C4-2B (cell line): ENCODE measurements at regions not wholly inside any gene's neighbourhood (a gene's known extent, or its start where the extent isn't known, plus 50 kb on each side); places are given as distances from the start of the nearest gene placed in this dataset.

Experiments
- CTCF ChIP-seq: fragments of 450-650 bp; conservative IDR thresholded peaks from 2 replicates; pipeline ENCODE4 v1.5.1; 2017; ENCODE audit warnings: mild to moderate bottlenecking
- ZFX ChIP-seq: fragments of 450-650 bp; IDR thresholded peaks from 2 replicates; pipeline ENCODE4 v1.6.1; 2017

- TF ChIP-seq CTCF (no peak), ZFX (no peak)
These were observed 264.6 kb downstream of the SNX10 start for GRCh38 chr7:26556061-26556881.
